ENCODE measurements at regions not wholly inside any gene's neighbourhood (a gene's known extent, or its start where the extent isn't known, plus 50 kb on each side); places are given as distances from the start of the nearest gene placed in this dataset.
"Not testable (repeated sequence)": the region's sequence is repeated elsewhere in the genome, so short reads cannot be mapped to it uniquely, and the experiment has no call there.

DNA sequence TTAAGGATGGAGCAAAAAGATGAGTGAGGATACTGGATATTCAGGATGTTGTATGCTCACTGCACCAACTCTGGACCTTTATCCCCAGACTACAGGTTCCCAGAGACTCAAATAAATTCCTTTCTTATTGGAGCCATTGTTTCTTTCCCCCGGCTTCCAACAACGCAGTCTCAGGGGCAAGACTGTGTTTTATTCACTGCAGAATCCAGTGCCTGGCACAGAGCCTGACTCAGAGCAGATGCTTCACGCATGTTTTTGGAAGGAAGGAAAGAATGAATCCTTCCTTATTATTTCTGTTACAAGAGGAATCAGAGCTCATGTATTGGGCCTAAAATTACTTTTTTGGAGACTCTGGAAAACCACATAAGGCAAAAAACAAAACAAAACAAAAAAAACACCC is 96.0 kb upstream of the VGLL4 start:
- Histone ChIP-seq H3K4me3 (ENCODE audit: low read length in 2 of 2) (no peak overlapping the region), H3K9me3 (ENCODE audit: control insufficient read depth in 2 of 2, low read length in 2 of 2) (no peaks in the 10 kb centered on the region), H3K36me3 (ENCODE audit: control insufficient read depth in 2 of 2, insufficient read depth in 2 of 2, low read length in 2 of 2) (no peaks in the 10 kb centered on the region), H3K27ac (ENCODE audit: low read depth in 2 of 2, low read length in 2 of 2) (no peak overlapping the region), H3K9ac (ENCODE audit: low read depth in 1 of 2, low read length in 2 of 2) (no peak overlapping the region), H3K4me1 (ENCODE audit: control insufficient read depth in 2 of 2, insufficient read depth in 2 of 2, low read length in 2 of 2) (no peaks in the 10 kb centered on the region), H3K27me3 (ENCODE audit: control insufficient read depth in 2 of 2, insufficient read depth in 2 of 2, low read length in 2 of 2) (no peaks in the 10 kb centered on the region)

DNA sequence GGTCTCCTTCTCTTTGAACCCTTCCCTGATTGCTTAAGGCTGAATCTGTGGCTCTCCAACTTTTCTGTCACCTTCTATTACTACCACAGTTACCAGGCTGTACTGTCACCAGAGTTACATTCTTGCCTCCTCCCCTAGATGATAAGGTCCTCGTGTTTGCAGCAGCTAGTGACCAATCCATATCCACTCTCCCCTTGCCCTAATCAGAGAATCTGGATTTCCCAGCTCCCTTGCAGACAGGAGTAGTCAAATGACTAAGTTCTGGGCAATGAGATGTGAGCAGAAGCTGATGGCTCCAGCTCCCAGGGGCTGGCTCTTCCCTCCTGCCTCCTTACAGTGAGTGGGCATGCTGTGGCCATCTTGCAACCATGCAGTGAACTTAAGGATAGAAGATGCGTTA is 95.4 kb upstream of the VGLL4 start:
- no peaks in the 10 kb centered on the region for H3K27me3 ChIP-seq (ENCODE audit: control insufficient read depth in 2 of 2, insufficient read depth in 2 of 2, low read length in 2 of 2)
- no peaks in the 10 kb centered on the region for H3K9me3 ChIP-seq (ENCODE audit: control insufficient read depth in 2 of 2, low read length in 2 of 2)
- no peak overlapping the region for H3K27ac ChIP-seq (ENCODE audit: low read depth in 2 of 2, low read length in 2 of 2)
- no peak overlapping the region for H3K9ac ChIP-seq (ENCODE audit: low read depth in 1 of 2, low read length in 2 of 2)
- H3K4me3 ChIP-seq (ENCODE audit: low read length in 2 of 2), result no peak overlapping the region
- no peaks in the 10 kb centered on the region for H3K36me3 ChIP-seq (ENCODE audit: control insufficient read depth in 2 of 2, insufficient read depth in 2 of 2, low read length in 2 of 2)
- no peaks in the 10 kb centered on the region for H3K4me1 ChIP-seq (ENCODE audit: control insufficient read depth in 2 of 2, insufficient read depth in 2 of 2, low read length in 2 of 2)

DNA sequence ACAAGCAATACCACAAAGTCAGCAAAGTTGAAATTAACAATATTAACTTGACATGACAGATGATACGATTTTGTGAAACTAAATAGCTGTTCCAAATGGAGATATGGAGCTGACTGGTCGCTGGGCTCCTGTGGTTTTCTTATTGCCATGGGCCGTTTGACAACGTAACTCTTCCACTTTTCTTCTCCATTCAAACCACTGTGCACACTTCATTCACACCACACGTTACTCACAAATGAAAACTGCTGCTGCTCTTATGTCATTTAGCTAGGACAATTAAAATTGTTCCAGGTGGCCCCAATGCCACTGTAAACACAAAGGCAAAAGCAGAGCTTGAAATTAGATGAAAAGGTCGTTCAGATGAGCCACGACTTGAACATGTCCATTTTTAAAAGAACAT is 94.0 kb upstream of the VGLL4 start:
- no peak overlapping the region for H3K4me3 ChIP-seq (ENCODE audit: low read length in 2 of 2)
- no peaks in the 10 kb centered on the region for H3K27me3 ChIP-seq (ENCODE audit: control insufficient read depth in 2 of 2, insufficient read depth in 2 of 2, low read length in 2 of 2)
- H3K27ac ChIP-seq (ENCODE audit: low read depth in 2 of 2, low read length in 2 of 2), result no peak overlapping the region
- H3K9ac ChIP-seq (ENCODE audit: low read depth in 1 of 2, low read length in 2 of 2), result no peak overlapping the region
- H3K4me1 ChIP-seq (ENCODE audit: control insufficient read depth in 2 of 2, insufficient read depth in 2 of 2, low read length in 2 of 2), result no peaks in the 10 kb centered on the region
- H3K9me3 ChIP-seq (ENCODE audit: control insufficient read depth in 2 of 2, low read length in 2 of 2), result no peaks in the 10 kb centered on the region
- no peaks in the 10 kb centered on the region for H3K36me3 ChIP-seq (ENCODE audit: control insufficient read depth in 2 of 2, insufficient read depth in 2 of 2, low read length in 2 of 2)

DNA sequence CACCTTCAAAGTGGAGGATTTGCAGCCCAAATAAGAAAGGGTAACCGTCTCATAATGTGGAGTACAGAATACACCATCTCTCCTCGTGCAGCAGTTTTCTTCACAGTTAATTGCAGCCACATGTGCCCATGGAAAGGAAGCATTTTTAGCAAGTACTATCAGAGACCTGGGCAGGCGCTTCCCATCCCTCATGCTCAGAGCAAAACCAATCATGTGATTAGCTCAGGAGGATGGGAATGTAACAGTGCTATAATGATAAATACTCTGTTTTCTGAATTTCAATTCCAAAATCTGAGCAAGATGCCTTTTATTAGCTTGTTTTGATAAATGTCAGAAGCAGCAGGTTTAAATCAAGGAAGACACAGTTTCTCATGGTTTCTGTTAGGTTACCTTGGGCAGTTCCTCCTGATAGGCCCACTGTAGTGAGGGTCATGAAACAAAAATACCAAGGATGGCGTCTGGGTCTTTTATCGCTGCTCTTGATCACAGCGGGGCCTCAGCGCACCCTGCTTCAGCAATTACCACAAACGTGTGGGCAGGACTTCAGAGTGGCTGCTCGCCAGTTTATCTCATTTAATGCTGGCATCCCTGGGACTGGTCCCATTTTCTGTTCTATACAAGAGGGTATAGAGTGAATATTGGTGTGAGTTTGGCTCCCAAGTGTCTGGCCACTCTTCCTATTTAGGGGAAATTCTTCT is 92.6 kb upstream of the VGLL4 start:
- Histone ChIP-seq H3K9ac (ENCODE audit: low read depth in 1 of 2, low read length in 2 of 2) (no peak overlapping the region), H3K4me3 (ENCODE audit: low read length in 2 of 2) (no peak overlapping the region), H3K36me3 (ENCODE audit: control insufficient read depth in 2 of 2, insufficient read depth in 2 of 2, low read length in 2 of 2) (no peaks in the 10 kb centered on the region), H3K9me3 (ENCODE audit: control insufficient read depth in 2 of 2, low read length in 2 of 2) (no peaks in the 10 kb centered on the region), H3K27me3 (ENCODE audit: control insufficient read depth in 2 of 2, insufficient read depth in 2 of 2, low read length in 2 of 2) (no peaks in the 10 kb centered on the region), H3K27ac (ENCODE audit: low read depth in 2 of 2, low read length in 2 of 2) (no peak overlapping the region), H3K4me1 (ENCODE audit: control insufficient read depth in 2 of 2, insufficient read depth in 2 of 2, low read length in 2 of 2) (no peaks in the 10 kb centered on the region)

DNA sequence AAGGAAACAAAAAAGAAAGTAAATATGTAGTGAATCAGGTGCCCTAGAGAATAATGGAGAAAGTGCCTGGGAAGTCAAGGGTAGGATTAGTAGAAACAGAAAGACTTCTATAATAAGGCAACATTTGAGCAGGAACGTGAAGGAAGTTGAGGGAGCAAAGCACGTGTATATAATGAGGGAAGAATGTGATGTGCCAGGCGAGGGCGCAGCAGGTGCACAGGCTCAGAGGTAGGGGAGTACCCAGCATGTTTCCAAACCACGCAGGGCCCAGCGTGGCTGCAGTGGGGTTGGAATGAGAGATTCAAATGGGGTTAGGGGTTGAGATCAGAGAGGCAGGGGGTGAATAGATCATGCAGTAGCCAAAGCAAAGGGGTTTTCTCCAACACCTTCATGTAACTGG is 91.9 kb upstream of the VGLL4 start:
- H3K9me3 ChIP-seq (ENCODE audit: control insufficient read depth in 2 of 2, low read length in 2 of 2), result no peaks in the 10 kb centered on the region
- no peaks in the 10 kb centered on the region for H3K4me1 ChIP-seq (ENCODE audit: control insufficient read depth in 2 of 2, insufficient read depth in 2 of 2, low read length in 2 of 2)

DNA sequence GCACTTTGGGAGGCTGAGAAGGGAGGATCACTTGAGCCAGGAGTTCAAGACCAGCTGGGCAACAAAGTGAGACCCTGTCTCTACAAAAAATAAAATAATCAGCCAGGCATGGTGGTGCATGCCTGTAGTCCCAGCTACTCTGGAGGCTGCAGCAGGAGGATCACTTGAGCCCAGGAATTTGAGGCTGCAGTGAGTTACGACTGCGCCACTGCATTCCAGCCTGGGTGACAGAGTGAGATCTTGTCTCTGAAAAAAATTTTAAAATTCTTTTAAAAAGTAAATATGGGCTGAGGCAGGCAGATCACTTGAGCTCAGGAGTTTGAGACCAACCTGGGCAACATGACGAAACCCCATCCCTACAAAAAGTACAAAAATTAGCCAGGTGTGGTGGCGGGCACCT is 91.4 kb upstream of the VGLL4 start:
- not testable (repeated sequence) for H3K9me3 ChIP-seq (ENCODE audit: control insufficient read depth in 2 of 2, low read length in 2 of 2); H3K36me3 ChIP-seq (ENCODE audit: control insufficient read depth in 2 of 2, insufficient read depth in 2 of 2, low read length in 2 of 2)

More for the DNA sequence above, 91.9 kb upstream of the VGLL4 start:
- Histone ChIP-seq H3K27me3 (ENCODE audit: control insufficient read depth in 2 of 2, insufficient read depth in 2 of 2, low read length in 2 of 2) (no peaks in the 10 kb centered on the region), H3K4me3 (ENCODE audit: low read length in 2 of 2) (no peak overlapping the region), H3K27ac (ENCODE audit: low read depth in 2 of 2, low read length in 2 of 2) (no peak overlapping the region), H3K36me3 (ENCODE audit: control insufficient read depth in 2 of 2, insufficient read depth in 2 of 2, low read length in 2 of 2) (no peaks in the 10 kb centered on the region), H3K9ac (ENCODE audit: low read depth in 1 of 2, low read length in 2 of 2) (no peak overlapping the region)

DNA sequence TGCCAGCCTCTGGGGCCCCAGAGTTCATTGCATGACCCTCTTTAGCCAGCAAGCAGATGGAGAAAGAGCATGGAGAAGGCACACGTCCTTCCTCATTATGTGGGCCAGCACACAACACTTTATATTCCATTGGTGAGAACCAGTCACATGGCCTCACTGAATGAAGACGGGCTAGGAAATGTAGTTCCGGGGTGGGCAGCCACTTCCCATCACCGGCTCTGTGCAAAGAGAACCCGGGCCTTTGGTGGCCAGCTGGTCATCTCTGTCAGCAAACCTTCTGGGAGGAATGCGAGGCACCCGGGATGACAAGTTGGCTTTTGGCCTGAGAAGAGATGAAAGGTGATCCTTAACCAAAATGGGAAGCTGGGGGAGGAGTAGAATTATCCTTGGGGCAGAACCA is 90.2 kb upstream of the VGLL4 start:
- H3K9ac ChIP-seq (ENCODE audit: low read depth in 1 of 2, low read length in 2 of 2), result no peak overlapping the region
- H3K36me3 ChIP-seq (ENCODE audit: control insufficient read depth in 2 of 2, insufficient read depth in 2 of 2, low read length in 2 of 2), result no peaks in the 10 kb centered on the region
- no peak overlapping the region for H3K27ac ChIP-seq (ENCODE audit: low read depth in 2 of 2, low read length in 2 of 2)
- no peak overlapping the region for H3K4me3 ChIP-seq (ENCODE audit: low read length in 2 of 2)
- no peaks in the 10 kb centered on the region for H3K27me3 ChIP-seq (ENCODE audit: control insufficient read depth in 2 of 2, insufficient read depth in 2 of 2, low read length in 2 of 2)
- H3K9me3 ChIP-seq (ENCODE audit: control insufficient read depth in 2 of 2, low read length in 2 of 2), result no peaks in the 10 kb centered on the region
- no peaks in the 10 kb centered on the region for H3K4me1 ChIP-seq (ENCODE audit: control insufficient read depth in 2 of 2, insufficient read depth in 2 of 2, low read length in 2 of 2)

More for the DNA sequence above, 91.4 kb upstream of the VGLL4 start:
- not testable (repeated sequence) for H3K27me3 ChIP-seq (ENCODE audit: control insufficient read depth in 2 of 2, insufficient read depth in 2 of 2, low read length in 2 of 2); H3K27ac ChIP-seq (ENCODE audit: low read depth in 2 of 2, low read length in 2 of 2); H3K4me1 ChIP-seq (ENCODE audit: control insufficient read depth in 2 of 2, insufficient read depth in 2 of 2, low read length in 2 of 2); H3K9ac ChIP-seq (ENCODE audit: low read depth in 1 of 2, low read length in 2 of 2); H3K4me3 ChIP-seq (ENCODE audit: low read length in 2 of 2)

DNA sequence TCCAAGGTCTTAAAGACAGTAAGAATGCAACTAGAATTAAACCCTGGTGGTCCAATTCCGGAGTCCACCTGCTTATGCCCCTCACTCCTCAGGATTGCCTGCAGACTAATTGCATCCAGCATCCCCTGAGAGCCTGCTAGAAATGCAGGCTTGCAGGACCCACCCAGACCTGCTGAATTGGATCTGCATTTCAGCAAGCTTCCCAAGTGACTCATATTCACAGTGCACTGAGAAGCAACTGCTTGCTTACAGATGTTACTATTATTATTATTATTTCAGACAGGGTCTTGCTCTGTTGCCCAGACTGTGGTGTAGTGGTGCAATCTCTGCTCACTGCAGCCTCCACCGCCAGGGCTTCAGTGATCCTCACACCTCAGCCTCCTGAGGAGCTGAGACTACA is 83.5 kb upstream of the VGLL4 start:
- no peak overlapping the region for H3K9ac ChIP-seq (ENCODE audit: low read depth in 1 of 2, low read length in 2 of 2)
- H3K4me3 ChIP-seq (ENCODE audit: low read length in 2 of 2), result no peak overlapping the region
- H3K36me3 ChIP-seq (ENCODE audit: control insufficient read depth in 2 of 2, insufficient read depth in 2 of 2, low read length in 2 of 2), result no peaks in the 10 kb centered on the region
- no peaks in the 10 kb centered on the region for H3K27me3 ChIP-seq (ENCODE audit: control insufficient read depth in 2 of 2, insufficient read depth in 2 of 2, low read length in 2 of 2)
- no peaks in the 10 kb centered on the region for H3K4me1 ChIP-seq (ENCODE audit: control insufficient read depth in 2 of 2, insufficient read depth in 2 of 2, low read length in 2 of 2)
- H3K27ac ChIP-seq (ENCODE audit: low read depth in 2 of 2, low read length in 2 of 2), result no peak overlapping the region
- no peaks in the 10 kb centered on the region for H3K9me3 ChIP-seq (ENCODE audit: control insufficient read depth in 2 of 2, low read length in 2 of 2)

DNA sequence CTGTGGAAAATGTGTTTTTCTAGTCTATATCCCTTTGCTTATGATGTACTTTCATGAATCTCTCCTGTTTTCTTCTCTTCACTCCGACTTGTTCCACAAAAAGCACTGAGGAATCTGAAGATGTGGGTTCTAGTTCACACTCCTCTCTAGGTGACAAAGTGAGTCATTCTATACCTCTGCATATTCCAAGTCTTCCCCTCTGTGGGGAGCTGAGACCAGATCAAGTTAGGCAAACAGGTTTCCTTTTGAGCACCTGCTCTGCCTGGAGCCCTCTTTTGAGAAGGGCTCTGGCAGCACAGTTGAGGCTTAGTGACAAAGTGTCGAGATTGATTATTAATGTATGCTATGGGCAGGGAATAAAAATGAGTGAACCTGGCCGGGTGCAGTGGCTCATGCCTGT is 82.4 kb upstream of the VGLL4 start:
- peaks cover 6% of the 10 kb centered on the region in 2 donors for H3K4me1 ChIP-seq (ENCODE audit: control insufficient read depth in 2 of 2, insufficient read depth in 2 of 2, low read length in 2 of 2)
- H3K36me3 ChIP-seq (ENCODE audit: control insufficient read depth in 2 of 2, insufficient read depth in 2 of 2, low read length in 2 of 2), result no peaks in the 10 kb centered on the region
- H3K27me3 ChIP-seq (ENCODE audit: control insufficient read depth in 2 of 2, insufficient read depth in 2 of 2, low read length in 2 of 2), result no peaks in the 10 kb centered on the region
- no peak overlapping the region for H3K9ac ChIP-seq (ENCODE audit: low read depth in 1 of 2, low read length in 2 of 2)
- H3K4me3 ChIP-seq (ENCODE audit: low read length in 2 of 2), result no peak overlapping the region
- H3K27ac ChIP-seq (ENCODE audit: low read depth in 2 of 2, low read length in 2 of 2), result no peak overlapping the region
- H3K9me3 ChIP-seq (ENCODE audit: control insufficient read depth in 2 of 2, low read length in 2 of 2), result no peaks in the 10 kb centered on the region

DNA sequence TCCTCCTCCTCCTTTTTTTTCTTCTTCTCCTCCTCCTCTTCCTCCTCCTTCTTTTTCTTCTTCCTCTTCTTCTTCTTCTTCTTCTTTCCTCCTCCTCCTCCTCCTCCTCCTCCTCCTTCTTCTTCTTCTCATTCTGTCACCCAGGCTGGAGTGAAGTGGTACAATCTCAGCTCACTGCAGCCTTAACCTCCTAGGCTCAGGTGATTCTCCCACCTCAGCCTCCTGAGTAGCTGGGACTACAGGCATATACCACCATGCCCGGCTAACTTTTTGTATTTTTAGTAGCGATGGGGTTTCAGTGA is 81.6 kb upstream of the VGLL4 start:
- H3K4me3 ChIP-seq (ENCODE audit: low read length in 2 of 2); H3K27ac ChIP-seq (ENCODE audit: low read depth in 2 of 2, low read length in 2 of 2); H3K9ac ChIP-seq (ENCODE audit: low read depth in 1 of 2, low read length in 2 of 2); H3K27me3 ChIP-seq (ENCODE audit: control insufficient read depth in 2 of 2, insufficient read depth in 2 of 2, low read length in 2 of 2); H3K9me3 ChIP-seq (ENCODE audit: control insufficient read depth in 2 of 2, low read length in 2 of 2); H3K36me3 ChIP-seq (ENCODE audit: control insufficient read depth in 2 of 2, insufficient read depth in 2 of 2, low read length in 2 of 2): not testable (repeated sequence)
- H3K4me1 ChIP-seq (ENCODE audit: control insufficient read depth in 2 of 2, insufficient read depth in 2 of 2, low read length in 2 of 2), result peaks cover 10 to 11% of the 10 kb centered on the region in 2 donors
